HG02571 (cell line): ENCODE measurements at regions not wholly inside any gene's neighbourhood (a gene's known extent, or its start where the extent isn't known, plus 50 kb on each side); places are given as distances from the start of the nearest gene placed in this dataset.
A peak's percentile ranks its signal among the peaks of the same experiment; 100 is the strongest.

ENCODE experiments used
- ATAC-seq: cut with Tn5 transposase; IDR thresholded peaks from one replicate; pipeline ENCODE4 v1.9.1; 2021; ENCODE audit warnings: mild to moderate bottlenecking, moderate library complexity; ENCODE audit not compliant: unreplicated experiment

GRCh38 chr5:116655431-116655830 is 80.8 kb upstream of the SEMA6A start:
- ATAC-seq, result no peak

GRCh38 chr5:116654925-116655324 is 80.3 kb upstream of the SEMA6A start:
- no peak for ATAC-seq

- ATAC-seq, result no peak
Measured at GRCh38 chr5:116652903-116653302, 78.3 kb upstream of the SEMA6A start.

GRCh38 chr5:116652196-116652729 is 77.6 kb upstream of the SEMA6A start:
- ATAC-seq, result peak; percentile 88

- no peak for ATAC-seq
Measured at GRCh38 chr5:116651653-116652052, 77.0 kb upstream of the SEMA6A start.

- ATAC-seq, result peak; percentile 35
Measured at GRCh38 chr5:116650964-116651363, 76.3 kb upstream of the SEMA6A start.

- ATAC-seq, result no peak
Measured at GRCh38 chr5:116650544-116650943, 75.9 kb upstream of the SEMA6A start.

- no peak for ATAC-seq
Measured at GRCh38 chr5:116646611-116647289, 72.1 kb upstream of the SEMA6A start.

GRCh38 chr5:116645627-116646026 is 71.0 kb upstream of the SEMA6A start:
- peak; percentile 61 for ATAC-seq

GRCh38 chr5:116640236-116640635 is 65.6 kb upstream of the SEMA6A start:
- no peak for ATAC-seq

- ATAC-seq, result no peak
Measured at GRCh38 chr5:116637149-116637740, 62.6 kb upstream of the SEMA6A start.

- ATAC-seq, result no peak
Measured at GRCh38 chr5:116632890-116633289, 58.3 kb upstream of the SEMA6A start.

- ATAC-seq, result no peak
Measured at GRCh38 chr5:116631147-116631546, 56.5 kb upstream of the SEMA6A start.

- no peak for ATAC-seq
Measured at GRCh38 chr5:116629168-116629567, 54.5 kb upstream of the SEMA6A start.

- ATAC-seq, result peak; percentile 85
Measured at GRCh38 chr5:116626945-116627679, 52.5 kb upstream of the SEMA6A start.

GRCh38 chr5:116626272-116626723 is 51.7 kb upstream of the SEMA6A start:
- no peak for ATAC-seq
